ENCODE measurements at regions not wholly inside any gene's neighbourhood (a gene's known extent, or its start where the extent isn't known, plus 50 kb on each side); places are given as distances from the start of the nearest gene placed in this dataset.

DNA sequence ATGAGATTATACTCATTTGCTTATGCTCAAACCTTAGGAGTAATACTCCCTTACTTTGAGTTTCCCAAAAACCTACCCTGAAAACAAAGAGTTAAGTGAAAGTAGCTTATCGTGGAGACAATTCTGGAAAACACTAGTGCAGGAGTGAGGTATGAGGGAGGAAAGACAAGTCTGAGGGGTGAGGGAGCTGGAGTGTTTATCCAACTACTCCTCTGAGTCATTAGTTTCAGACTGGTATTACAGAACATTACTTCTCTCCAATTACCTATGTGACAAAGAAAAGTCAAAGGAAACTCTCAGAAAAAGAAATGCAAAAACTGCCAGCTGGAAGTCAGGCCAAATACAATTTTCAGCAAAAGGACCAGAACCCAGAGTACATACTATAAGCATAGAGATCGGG is 171.1 kb upstream of the SPTLC3 start:
- TF ChIP-seq, protein P1, sequence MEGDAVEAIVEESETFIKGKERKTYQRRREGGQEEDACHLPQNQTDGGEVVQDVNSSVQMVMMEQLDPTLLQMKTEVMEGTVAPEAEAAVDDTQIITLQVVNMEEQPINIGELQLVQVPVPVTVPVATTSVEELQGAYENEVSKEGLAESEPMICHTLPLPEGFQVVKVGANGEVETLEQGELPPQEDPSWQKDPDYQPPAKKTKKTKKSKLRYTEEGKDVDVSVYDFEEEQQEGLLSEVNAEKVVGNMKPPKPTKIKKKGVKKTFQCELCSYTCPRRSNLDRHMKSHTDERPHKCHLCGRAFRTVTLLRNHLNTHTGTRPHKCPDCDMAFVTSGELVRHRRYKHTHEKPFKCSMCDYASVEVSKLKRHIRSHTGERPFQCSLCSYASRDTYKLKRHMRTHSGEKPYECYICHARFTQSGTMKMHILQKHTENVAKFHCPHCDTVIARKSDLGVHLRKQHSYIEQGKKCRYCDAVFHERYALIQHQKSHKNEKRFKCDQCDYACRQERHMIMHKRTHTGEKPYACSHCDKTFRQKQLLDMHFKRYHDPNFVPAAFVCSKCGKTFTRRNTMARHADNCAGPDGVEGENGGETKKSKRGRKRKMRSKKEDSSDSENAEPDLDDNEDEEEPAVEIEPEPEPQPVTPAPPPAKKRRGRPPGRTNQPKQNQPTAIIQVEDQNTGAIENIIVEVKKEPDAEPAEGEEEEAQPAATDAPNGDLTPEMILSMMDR (IDR thresholded peaks at IDR 0.05), result no peak
- TF ChIP-seq EP300 (IDR thresholded peaks at IDR 0.05), result no peak
